ENCODE measurements at regions not wholly inside any gene's neighbourhood (a gene's known extent, or its start where the extent isn't known, plus 50 kb on each side); places are given as distances from the start of the nearest gene placed in this dataset.

DNA sequence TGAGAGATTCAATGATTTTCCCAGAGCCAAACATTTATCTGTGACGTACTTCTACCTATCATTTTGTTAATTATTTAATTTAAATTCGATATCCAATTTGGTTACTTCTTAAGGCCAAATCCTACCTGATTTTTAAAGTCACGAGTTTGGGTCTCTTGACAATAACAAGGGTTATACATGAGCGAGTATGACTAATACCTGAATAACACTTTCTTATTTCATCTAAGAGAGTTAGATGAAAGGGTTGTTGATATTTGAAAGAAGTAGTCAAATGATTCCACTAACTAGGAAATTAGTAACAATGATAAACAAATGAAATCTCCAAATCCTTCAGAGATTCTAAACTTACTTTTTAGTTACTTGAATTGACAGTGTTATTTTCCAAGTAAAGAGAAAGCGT lies 1086.9 kb downstream of the XPNPEP1 start:
- H3K36me3 ChIP-seq (ENCODE audit: control insufficient read depth in 2 of 4, insufficient read depth in 4 of 4, low read length in 3 of 4): no peaks in the 10 kb centered on the region
- no peaks in the 10 kb centered on the region for H3K79me1 ChIP-seq (ENCODE audit: low read depth, low read length)
- no peak overlapping the region for H3K4ac ChIP-seq (replicated peaks; ENCODE audit: insufficient read length, low read depth, low read length)
- no peak overlapping the region for H3K18ac ChIP-seq (ENCODE audit: extremely low read depth, low read length)
- H3K9ac ChIP-seq (replicated peaks in 1 of 4; ENCODE audit: extremely low read depth in 1 of 4, low read depth in 3 of 4, low read length in 3 of 4): no peak overlapping the region
- no peak overlapping the region for H4K5ac ChIP-seq (ENCODE audit: insufficient read length, low read depth, low read length)
- no peaks in the 10 kb centered on the region for H3K4me1 ChIP-seq (replicated peaks in 1 of 4; ENCODE audit: control insufficient read depth in 3 of 4, insufficient read depth in 4 of 4, low read length in 3 of 4)
- no peak overlapping the region for H2BK5ac ChIP-seq (ENCODE audit: low read depth, low read length)
- H2AK5ac ChIP-seq (ENCODE audit: low read depth, low read length): no peak overlapping the region
- H3K14ac ChIP-seq (ENCODE audit: insufficient read length): no peak overlapping the region
- no peak for DNase-seq (ENCODE audit: low read depth in 1 of 2, low spot score in 2 of 2)
- H2BK120ac ChIP-seq (replicated peaks; ENCODE audit: low read depth, low read length): no peak overlapping the region
- H3K4me2 ChIP-seq (ENCODE audit: insufficient read depth in 1 of 2, low read depth in 2 of 2, low read length in 2 of 2): no peak overlapping the region
- H3K56ac ChIP-seq (replicated peaks; ENCODE audit: insufficient read length, low read depth, low read length): no peak overlapping the region
- H3K23me2 ChIP-seq (ENCODE audit: low read depth, low read length): no peaks in the 10 kb centered on the region
- no peak overlapping the region for H2AFZ ChIP-seq (ENCODE audit: low read length)
- POLR2A ChIA-PET (ENCODE audit: partially characterized antibody): no interaction called here
- no peak overlapping the region for H4K91ac ChIP-seq (replicated peaks; ENCODE audit: insufficient read length, low read length)
- CTCF ChIA-PET (ENCODE audit: partially characterized antibody): no interaction called here
- H3K27me3 ChIP-seq (replicated peaks in 1 of 4; ENCODE audit: control insufficient read depth in 3 of 4, extremely low read depth in 1 of 4, insufficient read depth in 3 of 4, low read length in 3 of 4): no peaks in the 10 kb centered on the region
- no peak overlapping the region for H2BK15ac ChIP-seq (ENCODE audit: low read length)
- FAIRE-seq: no peak
- H4K8ac ChIP-seq (ENCODE audit: extremely low read depth, insufficient read depth, low read length): no peak overlapping the region
- H2BK20ac ChIP-seq (ENCODE audit: low read length): no peak overlapping the region
- no peaks in the 10 kb centered on the region for H3K79me2 ChIP-seq (ENCODE audit: control insufficient read depth in 1 of 2, insufficient read depth in 2 of 2, low read length in 2 of 2)
- WGBS, 2 experiments (ENCODE audit: extremely low coverage in 1 of 2, insufficient coverage in 1 of 2, insufficient read length in 1 of 2, insufficient replicate concordance in 2 of 2, low coverage in 1 of 2, low lambda C conversion rate in 2 of 2, missing lambda C conversion rate in 1 of 2): 84% methylated on average over 5 of the region's 5 CpGs; no CpG with 5 or more reads in 1 of the 2 experiments
- H4K20me1 ChIP-seq (replicated peaks in 1 of 2; ENCODE audit: control insufficient read depth in 1 of 2, insufficient read depth in 2 of 2, low read length in 2 of 2): no peaks in the 10 kb centered on the region
- no peak overlapping the region for H3K23ac ChIP-seq (ENCODE audit: insufficient read length)
- H3K27ac ChIP-seq (ENCODE audit: low read depth, low read length): no peak overlapping the region
- no peaks in the 10 kb centered on the region for H3K9me3 ChIP-seq (ENCODE audit: insufficient read depth in 2 of 2, low read depth in 1 of 2, low read length in 1 of 2)
- H2BK12ac ChIP-seq (ENCODE audit: low read depth, low read length): no peak overlapping the region
- no peak overlapping the region for H3K4me3 ChIP-seq (ENCODE audit: extremely low read depth in 1 of 4, insufficient read depth in 2 of 4, low read depth in 3 of 4, low read length in 4 of 4)
- TF ChIP-seq SP1 (IDR thresholded peaks at IDR 0.05; ENCODE audit: low read depth, low read length) (no peak), EP300 (IDR thresholded peaks at IDR 0.05; ENCODE audit: borderline replicate concordance in 1 of 2, low read depth in 2 of 2, low read length in 2 of 2) (no peak), EZH2 (IDR thresholded peaks at IDR 0.05; ENCODE audit: low read depth, low read length, severe bottlenecking) (no peak), BCL11A (IDR thresholded peaks at IDR 0.05; ENCODE audit: low read depth in 2 of 2, low read length in 2 of 2) (no peak), SAP30 (IDR thresholded peaks at IDR 0.05; ENCODE audit: insufficient read depth, insufficient replicate concordance, low read length) (no peak), CTBP2 (IDR thresholded peaks at IDR 0.05; ENCODE audit: borderline replicate concordance, insufficient read depth, insufficient read length, low read length) (no peak), POLR2A (IDR thresholded peaks at IDR 0.05; ENCODE audit: control extremely low read depth in 1 of 2, low read depth in 2 of 2, low read length in 2 of 2) (no peak), KDM5A (IDR thresholded peaks at IDR 0.05; ENCODE audit: low read length) (no peak), ATF2 (IDR thresholded peaks at IDR 0.05; ENCODE audit: low read length) (no peak), BACH1 (IDR thresholded peaks at IDR 0.05; ENCODE audit: low read length) (no peak), SUZ12 (IDR thresholded peaks at IDR 0.05; ENCODE audit: low read length) (no peak), CREB1 (IDR thresholded peaks at IDR 0.05) (no peak)
- TF ChIP-seq, protein P1, sequence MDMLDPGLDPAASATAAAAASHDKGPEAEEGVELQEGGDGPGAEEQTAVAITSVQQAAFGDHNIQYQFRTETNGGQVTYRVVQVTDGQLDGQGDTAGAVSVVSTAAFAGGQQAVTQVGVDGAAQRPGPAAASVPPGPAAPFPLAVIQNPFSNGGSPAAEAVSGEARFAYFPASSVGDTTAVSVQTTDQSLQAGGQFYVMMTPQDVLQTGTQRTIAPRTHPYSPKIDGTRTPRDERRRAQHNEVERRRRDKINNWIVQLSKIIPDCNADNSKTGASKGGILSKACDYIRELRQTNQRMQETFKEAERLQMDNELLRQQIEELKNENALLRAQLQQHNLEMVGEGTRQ (IDR thresholded peaks at IDR 0.05; ENCODE audit: low read length): no peak
